GM13976 (cell line): ENCODE measurements at regions not wholly inside any gene's neighbourhood (a gene's known extent, or its start where the extent isn't known, plus 50 kb on each side); places are given as distances from the start of the nearest gene placed in this dataset.

ENCODE experiments used
- DNase-seq: peaks from one replicate; pipeline ENCODE4 v3.0.0; 2012; ENCODE audit warnings: low spot score
- in situ Hi-C: fragments of 300-500 bp; cut with MboI; formaldehyde crosslinking; loops from one replicate; pipeline ENCODE4 v1.12.0; 2022; ENCODE audit warnings: low sequenced_read_pairs, mixed read lengths, inconsistent platforms; ENCODE audit not compliant: unreplicated experiment
- TF ChIP-seq, protein P1 (sequence below): IDR thresholded peaks from 2 replicates; pipeline ENCODE4 v1.5.1; 2012; ENCODE audit warnings: borderline replicate concordance, mild to moderate bottlenecking; ENCODE audit not compliant: insufficient read depth; ENCODE audit errors: extremely low read depth, missing control alignments, control extremely low read depth

DNA sequence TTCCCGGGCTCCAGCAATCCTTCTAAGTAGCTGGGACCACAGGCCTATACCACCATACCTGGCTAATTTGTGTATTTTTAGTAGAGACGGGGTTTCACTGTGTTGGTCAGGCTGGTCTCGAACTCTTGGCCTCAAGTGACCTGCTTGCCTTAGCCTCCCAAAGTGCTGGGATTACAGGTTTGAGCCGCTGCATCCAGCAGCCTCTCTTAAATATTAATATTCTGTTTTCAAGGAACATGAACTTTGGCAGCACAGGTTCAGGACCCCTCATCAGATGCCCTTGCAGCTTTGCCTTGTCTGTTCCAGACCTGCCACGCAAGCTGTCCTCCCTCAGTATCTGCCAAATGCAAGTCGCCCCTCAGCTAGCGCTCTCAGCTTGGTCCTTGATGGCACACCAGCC is 166.8 kb downstream of the KCTD15 start:
- in situ Hi-C loops, result no loop called here
- TF ChIP-seq, protein P1, sequence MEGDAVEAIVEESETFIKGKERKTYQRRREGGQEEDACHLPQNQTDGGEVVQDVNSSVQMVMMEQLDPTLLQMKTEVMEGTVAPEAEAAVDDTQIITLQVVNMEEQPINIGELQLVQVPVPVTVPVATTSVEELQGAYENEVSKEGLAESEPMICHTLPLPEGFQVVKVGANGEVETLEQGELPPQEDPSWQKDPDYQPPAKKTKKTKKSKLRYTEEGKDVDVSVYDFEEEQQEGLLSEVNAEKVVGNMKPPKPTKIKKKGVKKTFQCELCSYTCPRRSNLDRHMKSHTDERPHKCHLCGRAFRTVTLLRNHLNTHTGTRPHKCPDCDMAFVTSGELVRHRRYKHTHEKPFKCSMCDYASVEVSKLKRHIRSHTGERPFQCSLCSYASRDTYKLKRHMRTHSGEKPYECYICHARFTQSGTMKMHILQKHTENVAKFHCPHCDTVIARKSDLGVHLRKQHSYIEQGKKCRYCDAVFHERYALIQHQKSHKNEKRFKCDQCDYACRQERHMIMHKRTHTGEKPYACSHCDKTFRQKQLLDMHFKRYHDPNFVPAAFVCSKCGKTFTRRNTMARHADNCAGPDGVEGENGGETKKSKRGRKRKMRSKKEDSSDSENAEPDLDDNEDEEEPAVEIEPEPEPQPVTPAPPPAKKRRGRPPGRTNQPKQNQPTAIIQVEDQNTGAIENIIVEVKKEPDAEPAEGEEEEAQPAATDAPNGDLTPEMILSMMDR, result no peak
- no peak for DNase-seq

GRCh38 chr19:33971073-33971472 is 174.4 kb downstream of the KCTD15 start:
- in situ Hi-C loops, result no loop called here

DNA sequence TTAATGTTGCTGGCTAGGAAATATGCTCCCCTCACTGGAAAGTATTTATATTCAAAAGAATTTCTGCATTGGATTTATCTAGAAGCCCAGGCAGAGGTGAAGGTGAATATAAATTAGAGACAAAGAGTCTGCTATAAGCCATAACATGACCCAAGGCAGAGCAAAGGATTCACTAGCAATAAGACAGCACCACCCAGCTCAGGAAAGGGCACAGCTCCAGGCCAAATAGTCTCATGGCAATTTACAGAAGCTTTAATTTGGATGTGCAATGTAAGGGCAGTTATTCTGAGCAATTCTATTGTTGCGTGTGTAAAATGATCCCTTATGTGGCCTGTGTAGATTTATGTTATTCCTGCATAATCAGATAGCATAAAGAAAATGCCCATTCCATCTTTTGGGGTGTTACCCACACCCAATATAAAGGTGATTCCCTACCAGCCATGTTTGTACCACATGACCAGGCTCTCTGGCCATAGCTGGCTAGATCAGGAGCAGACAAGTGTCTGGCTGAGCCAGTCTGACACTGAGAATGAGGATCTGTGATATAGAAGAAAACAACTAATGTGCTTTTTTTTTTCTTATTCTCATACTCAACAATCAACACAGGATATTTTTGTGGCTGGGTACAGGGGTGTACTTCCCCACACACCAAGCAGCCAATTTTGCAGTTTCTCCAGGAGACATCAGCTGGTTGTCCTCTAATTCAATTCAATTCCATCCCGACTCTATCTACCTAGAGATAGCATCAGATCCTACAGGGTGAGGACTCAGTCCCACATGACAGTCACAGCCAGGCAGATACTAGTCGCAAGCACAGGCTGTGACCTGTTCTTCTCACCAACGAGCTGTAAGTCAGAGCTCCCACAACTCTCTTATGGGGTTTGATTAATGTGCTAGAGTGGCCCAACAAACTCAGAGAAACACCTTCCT is 181.4 kb downstream of the KCTD15 start:
- no peak for DNase-seq
- TF ChIP-seq, protein P1, result no peak
- in situ Hi-C loops, result no loop called here

More at GRCh38 chr19:33971073-33971472, 174.4 kb downstream of the KCTD15 start:
- no peak for DNase-seq
- TF ChIP-seq, protein P1, result no peak

GRCh38 chr19:33982706-33983105 is 186.0 kb downstream of the KCTD15 start:
- TF ChIP-seq, protein P1, result no peak
- in situ Hi-C loops, result no loop called here
- no peak for DNase-seq

DNA sequence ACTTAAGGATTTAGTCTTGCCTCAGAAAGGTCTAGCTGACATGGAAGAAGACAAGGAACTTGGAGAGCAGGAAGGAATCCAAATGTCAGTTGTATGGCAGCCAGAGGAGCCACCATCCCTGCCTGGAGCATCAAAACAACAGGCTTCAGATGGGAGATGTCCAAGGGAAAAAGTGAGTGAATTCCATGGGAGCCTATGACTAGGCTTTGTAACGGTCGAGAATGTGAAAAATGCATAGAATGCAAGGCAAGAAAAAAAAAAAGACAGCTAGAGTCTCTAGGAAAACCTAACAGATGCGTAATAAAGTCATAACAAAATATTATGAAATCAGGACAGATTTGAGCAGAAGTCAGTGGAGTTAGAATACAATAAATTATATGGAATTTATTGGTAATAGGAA is 183.7 kb upstream of the LSM14A start:
- in situ Hi-C loops, result no loop called here
- DNase-seq, result no peak

GRCh38 chr19:33997690-33998089 is 174.6 kb upstream of the LSM14A start:
- TF ChIP-seq, protein P1, result no peak
- in situ Hi-C loops, result no loop called here
- no peak for DNase-seq

More for the DNA sequence above, 183.7 kb upstream of the LSM14A start:
- TF ChIP-seq, protein P1, result no peak
